GM21423 (cell line): ENCODE measurements at regions not wholly inside any gene's neighbourhood (a gene's known extent, or its start where the extent isn't known, plus 50 kb on each side); places are given as distances from the start of the nearest gene placed in this dataset.

ENCODE experiments used
- ATAC-seq: cut with Tn5 transposase; IDR thresholded peaks from one replicate; pipeline ENCODE4 v1.9.1; 2021; ENCODE audit warnings: mild to moderate bottlenecking, moderate library complexity; ENCODE audit not compliant: unreplicated experiment

DNA sequence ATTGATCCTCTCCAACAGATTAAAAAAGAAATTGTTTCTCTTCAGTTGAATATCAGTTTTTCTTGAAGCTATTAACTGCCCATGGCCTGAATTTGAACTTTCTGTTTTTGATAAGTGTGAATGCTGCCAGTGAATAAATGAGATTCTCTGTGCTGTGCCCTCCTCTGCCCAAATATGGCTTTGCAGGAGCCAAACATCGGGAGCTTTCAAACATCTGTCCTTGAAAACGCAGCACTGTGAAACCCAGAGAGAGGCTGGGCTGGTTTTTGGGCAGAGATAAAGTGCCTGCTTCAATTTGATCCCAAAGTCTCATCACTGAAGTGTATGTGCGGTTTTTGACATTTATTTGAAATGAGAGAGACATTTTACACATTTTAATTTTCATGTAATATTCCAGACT lies 268.3 kb upstream of the SHH start:
- ATAC-seq, result no peak

DNA sequence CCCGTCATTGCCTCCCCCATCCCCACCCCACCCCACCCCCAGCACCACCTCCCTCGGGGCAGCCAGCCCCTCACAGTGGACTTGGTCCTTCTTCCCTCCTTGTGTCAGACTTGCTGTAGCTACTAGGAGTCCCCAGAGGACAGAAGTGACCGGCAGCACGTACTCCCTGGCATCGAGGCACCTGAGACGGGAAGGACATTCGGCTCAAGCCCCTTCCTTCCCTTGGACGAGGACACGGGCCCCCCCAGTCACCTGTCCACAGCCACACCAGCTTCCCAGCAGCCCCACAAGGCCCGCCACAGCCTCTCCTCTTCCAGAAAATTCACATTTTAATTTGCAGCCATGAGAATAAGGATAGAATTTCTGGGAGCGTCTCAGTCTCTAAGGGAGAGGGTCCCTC lies 267.8 kb upstream of the SHH start:
- ATAC-seq, result no peak

DNA sequence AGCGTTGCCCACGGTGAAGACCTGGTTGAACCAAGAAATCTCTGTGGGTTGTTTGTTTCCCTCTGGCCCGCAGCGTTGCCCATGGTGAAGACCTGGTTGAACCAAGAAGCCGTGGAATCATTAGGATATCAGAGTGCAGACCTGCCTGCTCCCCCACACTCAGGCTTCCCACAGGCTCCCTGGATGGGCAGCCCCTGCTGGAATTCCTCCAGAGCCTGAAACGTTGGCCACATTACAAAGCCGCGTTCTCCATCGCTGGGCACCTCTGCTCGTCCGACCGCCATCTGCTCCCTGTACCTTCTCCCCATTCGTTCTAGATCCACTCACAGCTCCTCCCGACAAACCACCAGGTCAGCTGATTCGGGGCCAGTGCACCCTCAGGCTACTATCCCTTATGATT lies 266.9 kb upstream of the SHH start:
- no peak for ATAC-seq

- ATAC-seq, result no peak
These were observed 262.8 kb upstream of the SHH start for GRCh38 chr7:156074982-156075615.

DNA sequence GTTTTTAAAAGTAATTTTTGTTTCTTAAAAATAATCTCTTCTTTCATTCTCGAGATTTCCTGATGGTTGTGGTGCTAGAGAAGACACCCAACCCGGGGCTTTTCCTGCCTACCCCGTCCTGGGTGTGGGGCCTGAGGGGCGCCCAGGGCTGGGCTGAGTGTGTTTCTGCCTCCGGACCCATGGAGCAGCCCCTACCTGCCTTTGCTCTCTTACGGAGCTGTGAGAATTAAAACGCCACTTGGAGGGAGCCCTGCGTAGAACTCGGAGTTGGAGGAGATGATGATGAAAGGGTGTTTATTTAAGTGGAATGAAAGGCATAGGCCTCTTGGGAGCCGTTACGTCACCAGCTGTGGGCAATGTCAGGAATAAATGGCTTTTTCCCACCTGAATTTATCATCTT lies 261.8 kb upstream of the SHH start:
- no peak for ATAC-seq

- ATAC-seq, result no peak
These were observed 261.2 kb upstream of the SHH start for GRCh38 chr7:156073366-156074052.

DNA sequence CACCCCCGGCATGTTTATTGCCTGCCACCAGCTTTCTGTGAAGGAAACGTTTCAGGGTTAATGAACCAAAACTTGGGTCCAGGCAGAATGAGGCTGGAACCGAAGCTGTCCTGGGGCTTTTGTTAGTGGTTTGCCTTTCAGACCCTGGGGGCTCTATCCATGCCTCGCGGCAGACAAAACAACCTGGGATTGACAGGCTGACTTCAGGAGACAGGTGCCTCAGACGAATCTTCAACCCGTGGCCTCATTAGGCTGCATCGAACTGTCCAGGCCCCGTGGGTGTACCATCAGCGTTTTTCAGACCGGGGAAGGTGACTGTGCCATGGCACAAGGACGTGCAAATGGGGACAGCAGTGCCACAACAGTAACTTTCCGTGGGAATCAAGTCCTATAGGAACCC lies 259.3 kb upstream of the SHH start:
- no peak for ATAC-seq

DNA sequence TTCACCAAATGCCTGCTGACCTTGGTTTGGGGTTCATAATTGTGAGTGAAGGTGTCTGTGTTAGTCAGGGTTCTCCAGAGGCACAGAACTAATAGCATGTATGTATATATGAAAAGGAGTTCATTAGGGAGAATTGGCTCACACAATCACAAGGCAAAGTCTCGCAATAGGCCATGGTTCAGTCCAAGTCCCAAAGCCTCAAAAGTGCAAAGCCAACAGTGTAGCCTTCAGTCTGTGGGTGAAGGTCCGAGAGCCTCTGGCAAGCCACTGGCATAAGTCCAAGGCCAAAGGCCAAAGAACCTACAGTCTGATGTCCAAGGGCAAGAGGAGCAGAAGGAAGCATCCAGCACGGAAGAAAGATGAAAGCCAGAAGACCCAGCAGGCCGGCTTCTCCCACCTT lies 257.6 kb upstream of the SHH start:
- ATAC-seq, result no peak

DNA sequence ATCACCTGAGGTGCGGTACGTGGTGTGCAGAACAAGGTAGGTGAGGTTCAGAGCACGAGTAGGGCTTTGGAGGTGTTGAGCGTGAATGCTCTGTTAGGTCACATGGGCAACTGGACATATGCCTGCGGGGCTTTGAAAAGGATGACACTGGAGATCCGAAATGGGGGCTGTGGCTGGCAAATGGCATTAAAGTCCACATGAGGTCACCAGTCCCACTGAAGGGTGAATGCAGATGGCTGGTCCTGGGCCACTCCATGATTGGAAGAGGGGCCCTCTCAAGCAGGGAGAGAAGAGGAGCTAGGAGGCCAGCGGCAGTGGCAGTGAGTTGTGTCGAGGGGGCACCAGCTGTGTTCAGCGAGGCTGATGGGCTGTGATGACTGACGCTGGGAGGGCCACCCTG lies 254.9 kb upstream of the SHH start:
- ATAC-seq, result no peak

- no peak for ATAC-seq
These were observed 253.1 kb upstream of the SHH start for GRCh38 chr7:156065400-156065799.

DNA sequence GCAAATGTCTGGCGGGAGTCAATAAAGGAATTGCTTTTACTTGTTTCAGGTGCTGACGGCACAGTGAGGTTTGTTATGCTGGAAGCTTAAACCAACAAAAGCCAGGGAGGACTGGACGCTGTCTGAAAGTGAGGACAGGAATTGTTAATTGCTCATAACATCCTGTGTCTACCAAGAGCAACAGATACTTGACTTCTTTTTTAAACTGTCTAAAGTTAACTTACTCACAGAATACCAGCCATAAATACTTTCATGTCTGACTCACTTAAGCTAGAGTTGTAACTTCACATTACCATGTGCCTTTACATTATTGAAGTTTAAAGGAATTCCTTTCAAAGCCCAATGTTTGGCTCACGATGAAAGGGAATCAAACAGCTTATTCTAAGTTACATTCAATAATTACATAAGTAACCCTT lies 252.7 kb upstream of the SHH start:
- ATAC-seq, result no peak

GRCh38 chr7:156063241-156063810 lies 251.1 kb upstream of the SHH start:
- no peak for ATAC-seq

GRCh38 chr7:156062286-156062685 lies 250.0 kb upstream of the SHH start:
- ATAC-seq, result no peak

GRCh38 chr7:156061689-156062255 lies 249.5 kb upstream of the SHH start:
- no peak for ATAC-seq

GRCh38 chr7:156060925-156061324 lies 248.7 kb upstream of the SHH start:
- ATAC-seq, result no peak

DNA sequence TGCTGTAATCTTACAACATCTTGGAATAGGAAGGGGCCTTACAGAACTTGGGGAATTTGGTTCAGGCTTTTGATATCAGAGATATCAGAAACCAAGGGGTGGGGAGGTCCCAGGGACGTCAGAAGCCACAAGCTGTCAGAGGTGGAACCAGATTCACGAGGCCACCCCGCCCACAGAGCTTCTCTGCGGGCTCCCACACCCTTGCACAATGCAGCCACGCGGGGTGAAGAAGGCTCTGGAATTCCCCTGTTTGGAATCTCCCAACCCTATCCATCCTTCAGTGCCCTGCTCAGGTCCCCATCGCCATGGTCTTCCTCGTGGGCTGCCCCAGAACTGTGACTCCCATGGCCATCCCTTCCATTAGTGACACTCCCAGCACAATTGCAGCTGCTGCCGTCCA lies 247.1 kb upstream of the SHH start:
- no peak for ATAC-seq

DNA sequence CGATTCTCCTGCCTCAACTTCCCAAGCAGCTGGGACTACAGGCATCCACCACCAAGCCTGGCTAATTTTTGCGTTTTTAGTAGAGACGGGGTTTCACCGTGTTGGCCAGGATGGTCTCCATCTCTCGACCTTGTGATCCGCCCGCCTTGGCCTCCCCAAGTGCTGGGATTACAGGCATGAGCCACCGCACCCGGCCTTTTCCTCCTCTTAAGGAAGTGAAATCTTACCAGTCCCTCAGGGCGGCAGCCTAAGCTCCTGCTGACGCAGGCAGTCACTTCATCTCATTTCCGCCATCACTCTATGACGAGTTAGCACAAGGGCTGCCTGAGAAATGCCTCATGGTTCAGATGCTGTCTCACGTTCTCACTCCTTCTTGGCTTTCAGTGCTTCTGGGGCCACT lies 246.0 kb upstream of the SHH start:
- ATAC-seq, result no peak

DNA sequence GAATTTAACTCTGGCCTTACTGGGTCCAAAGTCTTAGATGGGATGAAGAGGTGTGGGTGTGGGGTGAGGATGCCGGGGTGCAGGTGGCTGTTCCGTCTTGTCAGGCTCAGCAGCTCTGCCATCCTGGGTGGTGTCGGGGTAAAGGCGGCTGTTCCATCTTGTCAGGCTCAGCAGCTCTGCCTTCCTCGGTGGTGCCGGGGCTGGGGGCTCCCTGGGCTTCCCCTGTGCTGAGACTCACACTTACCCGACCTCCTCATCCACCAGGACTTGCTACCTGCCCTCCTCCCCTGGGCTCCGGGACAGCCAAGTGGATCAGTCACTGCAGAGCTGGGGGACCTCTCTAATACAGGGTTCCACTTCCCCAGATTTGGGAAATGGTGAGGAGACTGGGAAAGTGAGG lies 244.3 kb upstream of the SHH start:
- ATAC-seq, result no peak

DNA sequence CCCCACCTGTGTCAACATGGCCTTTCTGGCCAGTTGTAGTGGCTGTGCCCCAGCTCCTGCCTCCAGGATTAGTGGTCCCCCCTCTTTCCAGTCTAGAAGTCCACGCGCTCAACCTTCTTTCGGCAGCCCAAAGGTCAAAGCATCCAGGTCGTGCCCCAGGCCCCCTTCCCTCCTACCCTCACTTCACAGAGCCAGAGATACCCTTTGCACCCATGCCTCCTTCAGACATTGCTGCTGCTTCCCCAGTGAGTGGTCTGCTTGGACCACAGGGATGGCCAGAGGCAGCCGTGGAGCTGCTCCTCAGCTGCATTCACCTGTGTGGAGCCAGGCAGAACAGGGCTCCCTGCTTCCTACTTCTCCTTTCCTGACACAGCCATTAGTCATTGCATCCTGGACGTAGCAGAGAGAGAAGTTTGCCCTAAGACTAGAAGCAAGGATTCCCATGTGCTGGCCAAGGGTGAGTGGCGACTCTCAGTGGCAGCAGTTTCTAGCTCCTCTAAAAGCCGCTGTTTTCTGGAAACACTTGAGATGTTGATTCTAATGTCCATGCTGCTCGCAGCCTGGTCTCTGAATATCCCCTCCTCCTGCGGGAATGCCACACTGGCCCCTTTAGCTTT lies 243.1 kb upstream of the SHH start:
- no peak for ATAC-seq

DNA sequence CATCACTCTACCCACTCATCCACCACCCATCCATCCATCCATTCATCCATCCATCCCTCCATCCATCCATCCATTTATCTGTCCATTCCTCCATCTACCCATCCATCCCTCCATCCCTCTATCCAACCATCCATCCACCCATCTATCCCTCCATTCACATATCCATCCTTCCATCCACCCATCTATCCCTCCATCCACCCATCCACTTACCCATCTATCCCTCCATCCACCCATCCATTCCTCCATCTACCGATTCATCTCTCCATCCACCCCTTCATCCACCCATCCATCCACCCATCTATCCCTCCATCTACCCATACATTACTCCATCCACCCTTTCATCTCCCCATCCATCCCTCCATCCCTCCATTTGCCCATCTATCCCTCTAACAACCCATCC lies 239.6 kb upstream of the SHH start:
- ATAC-seq, result no peak

DNA sequence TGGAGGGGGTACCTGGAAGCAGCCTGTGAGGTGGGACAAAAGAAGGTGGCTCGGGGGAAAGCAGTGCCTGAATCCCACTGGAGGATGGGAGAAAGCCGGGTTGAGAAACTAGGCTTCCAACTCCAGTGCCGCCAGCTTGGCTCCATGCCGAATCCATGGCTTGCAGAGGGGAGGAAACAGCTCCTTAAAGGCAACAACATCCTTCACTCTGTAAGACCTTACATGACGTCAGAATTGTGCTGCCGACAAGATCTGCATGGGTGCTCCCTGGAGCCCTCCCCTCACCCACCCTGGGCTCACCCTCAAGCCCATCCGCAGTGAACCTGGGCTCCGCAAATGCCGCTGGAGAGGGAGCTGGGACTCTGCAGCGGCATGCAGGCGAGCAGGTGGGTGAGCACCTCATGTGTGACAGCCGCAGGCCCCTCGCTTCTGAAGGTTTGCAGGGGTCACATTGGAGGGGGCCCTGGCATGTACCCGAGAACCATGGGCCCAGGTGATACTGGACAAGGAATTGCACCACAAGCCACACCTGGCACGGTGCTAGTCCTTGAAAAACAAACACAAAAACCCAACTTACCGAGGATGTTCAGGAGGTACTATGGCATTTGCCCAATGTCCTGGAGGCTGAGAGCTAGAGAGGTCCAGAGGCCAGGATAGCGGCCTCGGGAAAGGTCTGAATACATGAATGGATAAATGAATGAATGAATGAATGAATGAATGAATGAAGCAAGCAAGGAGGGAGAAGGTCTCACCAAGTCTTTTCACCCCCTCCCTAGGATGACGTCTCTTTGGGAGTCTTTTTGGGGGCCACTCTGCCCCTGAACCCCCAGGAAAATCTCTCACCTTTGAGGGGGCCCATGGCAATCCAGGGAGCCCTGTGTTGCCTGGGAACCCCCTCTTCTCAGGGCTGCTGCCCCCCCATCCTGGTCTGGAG lies 238.6 kb upstream of the SHH start:
- ATAC-seq, result no peak
